Endothelial cell of umbilical vein (primary cell): ENCODE measurements at regions not wholly inside any gene's neighbourhood (a gene's known extent, or its start where the extent isn't known, plus 50 kb on each side); places are given as distances from the start of the nearest gene placed in this dataset.

Experiments
- BruUV-seq: library from RNA; stranded (reverse); fragments of 400-500 nt; replicated peaks from 2 replicates; lab custom pipeline; 2021; lab: Mats Ljungman, UMichigan
- CTCF ChIA-PET: fragments of 300-600, 350-600 bp; sonication (Branson Sonifier 250); formaldehyde crosslinking; loops from one replicate; lab custom pipeline; 2021; ENCODE audit warnings: antibody characterized with exemption, inconsistent platforms; lab: Charles Lee
- POLR2A ChIA-PET: fragments of 300-600, 350-600 bp; sonication (Branson Sonifier 250); formaldehyde crosslinking; loops from one replicate; lab custom pipeline; 2021; ENCODE audit warnings: antibody characterized with exemption, inconsistent platforms; lab: Charles Lee
- DNase-seq: peaks from one replicate; pipeline ENCODE4 v3.0.0-alpha.2; 2011; ENCODE audit warnings: low read depth, low spot score
- FAIRE-seq: peaks from 2 replicates; lab custom pipeline; 2011; peaks lifted over from hg19 to GRCh38; lab: Jason Lieb, UNC
- H2AFZ ChIP-seq: 2 replicates; pipeline ENCODE4 v1.6.0; 2012; ENCODE audit warnings: low read depth, low read length, control low read depth, inconsistent platforms
- H3K27ac ChIP-seq: 2 replicates; pipeline ENCODE4 v1.5.1; 2011; ENCODE audit warnings: low read depth, mild to moderate bottlenecking, control low read depth, low read length, moderate library complexity; ENCODE audit not compliant: insufficient read depth
- H3K27me3 ChIP-seq, 2 experiments: 2 replicates each; pipeline versions ENCODE4 v1.6.0 to v1.6.1; 2011; ENCODE audit warnings: low read length in 2 of 2, mixed read lengths in 1 of 2; ENCODE audit not compliant: control insufficient read depth in 2 of 2, insufficient read depth in 2 of 2
- H3K36me3 ChIP-seq, 2 experiments: 2 replicates in 1 of 2; 3 replicates in 1 of 2; pipeline ENCODE4 v1.5.1; 2011; ENCODE audit warnings: low read length in 2 of 2, mild to moderate bottlenecking in 1 of 2, moderate library complexity in 1 of 2; ENCODE audit not compliant: control insufficient read depth in 2 of 2, insufficient read depth in 2 of 2; ENCODE audit errors: extremely low read depth in 1 of 2
- H3K4me1 ChIP-seq: 3 replicates; pipeline ENCODE4 v1.5.1; 2011; ENCODE audit warnings: mild to moderate bottlenecking, low read length; ENCODE audit not compliant: control insufficient read depth, insufficient read depth; ENCODE audit errors: extremely low read depth
- H3K4me2 ChIP-seq: 2 replicates; pipeline ENCODE4 v1.6.1; 2011; ENCODE audit warnings: low read length, control low read depth, mixed read lengths; ENCODE audit not compliant: insufficient read depth
- H3K4me3 ChIP-seq, 3 experiments: fragments of 200-600 bp in 1 of 3; sonication (generic), shearing (Covaris generic) in 1 of 3; replicated peaks in 1 of 3; 2 replicates each; pipeline ENCODE4 v1.5.1; 2011 to 2016; ENCODE audit warnings: control low read depth in 3 of 3, low read length in 3 of 3, mild to moderate bottlenecking in 2 of 3, inconsistent platforms in 1 of 3, low read depth in 1 of 3, moderate library complexity in 1 of 3; ENCODE audit not compliant: insufficient read depth in 1 of 3
- H3K79me2 ChIP-seq: 2 replicates; pipeline ENCODE4 v1.6.0; 2012; ENCODE audit warnings: low read length, inconsistent platforms; ENCODE audit not compliant: control insufficient read depth, insufficient read depth
- H3K9ac ChIP-seq: replicated peaks from 2 replicates; pipeline ENCODE3; 2011; ENCODE audit warnings: low read length, control low read depth; ENCODE audit not compliant: insufficient read depth; ENCODE audit errors: extremely low read depth
- H3K9me1 ChIP-seq: replicated peaks from 3 replicates; pipeline ENCODE4 v1.6.0; 2011; ENCODE audit warnings: mild to moderate bottlenecking, low read length; ENCODE audit not compliant: control insufficient read depth, insufficient read depth; ENCODE audit errors: extremely low read depth
- H3K9me3 ChIP-seq: replicated peaks from 2 replicates; pipeline ENCODE4 v1.5.1; 2012; ENCODE audit warnings: low read length, inconsistent platforms; ENCODE audit not compliant: control insufficient read depth, insufficient read depth
- H4K20me1 ChIP-seq: replicated peaks from 2 replicates; pipeline ENCODE3; 2011; ENCODE audit warnings: mild to moderate bottlenecking, low read length; ENCODE audit not compliant: control insufficient read depth, insufficient read depth; ENCODE audit errors: extremely low read depth
- EZH2 ChIP-seq: IDR thresholded peaks from 2 replicates; pipeline ENCODE4 v1.6.1; 2012; ENCODE audit warnings: borderline replicate concordance, low read depth, mild to moderate bottlenecking, moderate library complexity, low read length, inconsistent platforms; ENCODE audit not compliant: severe bottlenecking
- FOS ChIP-seq: IDR thresholded peaks from 2 replicates; pipeline ENCODE4 v1.6.1; 2011; ENCODE audit warnings: mild to moderate bottlenecking, low read length, moderate library complexity, borderline replicate concordance; ENCODE audit not compliant: insufficient read depth
- GATA2 ChIP-seq: IDR thresholded peaks from 2 replicates; pipeline ENCODE4 v1.7.0; 2011; ENCODE audit warnings: low read depth, mild to moderate bottlenecking, moderate library complexity, mixed read lengths, low read length; ENCODE audit not compliant: insufficient read length, insufficient read depth
- JUN ChIP-seq: IDR thresholded peaks from 2 replicates; pipeline ENCODE4 v1.6.1; 2011; ENCODE audit warnings: borderline replicate concordance, low read depth; ENCODE audit not compliant: insufficient read length, insufficient read depth
- MYC ChIP-seq: IDR thresholded peaks from one replicate; pipeline ENCODE4 v1.6.1; 2011; ENCODE audit warnings: mild to moderate bottlenecking, low read depth, low read length
- POLR2A ChIP-seq: IDR thresholded peaks from 2 replicates; pipeline ENCODE4 v1.6.1; 2012; ENCODE audit warnings: low read depth, mild to moderate bottlenecking, control low read depth, low read length
- POLR2AphosphoS5 ChIP-seq: IDR thresholded peaks from 2 replicates; pipeline ENCODE4 v1.6.1; 2012; ENCODE audit warnings: low read depth, mild to moderate bottlenecking, control low read depth, low read length, moderate library complexity; ENCODE audit not compliant: insufficient read depth
- dilution Hi-C: fragments of 300-500 bp; cut with MboI; formaldehyde crosslinking; loops from one replicate; pipeline ENCODE4 v1.15.0; 2019; ENCODE audit warnings: low sequenced_read_pairs; ENCODE audit not compliant: extremely low pct_ligation_motif_present
- intact Hi-C: fragments of 100-400 bp; cut with micrococcal nuclease; formaldehyde crosslinking; loops from one replicate; pipeline ENCODE4 v1.10.0; 2022
- TF ChIP-seq, protein P1 (sequence below), 2 donors: IDR thresholded peaks; 1 replicate in 1 of 2; 2 replicates in 1 of 2; pipeline ENCODE4 v1.5.1; 2011; ENCODE audit warnings: low read length in 2 of 2, mild to moderate bottlenecking in 2 of 2, moderate library complexity in 2 of 2, control low read depth in 1 of 2, inconsistent platforms in 1 of 2, low read depth in 1 of 2; ENCODE audit not compliant: insufficient read depth in 1 of 2; ENCODE audit errors: extremely low read depth in 1 of 2
- TF ChIP-seq, protein P2 (sequence below): IDR thresholded peaks from 2 replicates; pipeline ENCODE4 v1.6.1; 2011; ENCODE audit not compliant: insufficient read depth, insufficient read length

DNA sequence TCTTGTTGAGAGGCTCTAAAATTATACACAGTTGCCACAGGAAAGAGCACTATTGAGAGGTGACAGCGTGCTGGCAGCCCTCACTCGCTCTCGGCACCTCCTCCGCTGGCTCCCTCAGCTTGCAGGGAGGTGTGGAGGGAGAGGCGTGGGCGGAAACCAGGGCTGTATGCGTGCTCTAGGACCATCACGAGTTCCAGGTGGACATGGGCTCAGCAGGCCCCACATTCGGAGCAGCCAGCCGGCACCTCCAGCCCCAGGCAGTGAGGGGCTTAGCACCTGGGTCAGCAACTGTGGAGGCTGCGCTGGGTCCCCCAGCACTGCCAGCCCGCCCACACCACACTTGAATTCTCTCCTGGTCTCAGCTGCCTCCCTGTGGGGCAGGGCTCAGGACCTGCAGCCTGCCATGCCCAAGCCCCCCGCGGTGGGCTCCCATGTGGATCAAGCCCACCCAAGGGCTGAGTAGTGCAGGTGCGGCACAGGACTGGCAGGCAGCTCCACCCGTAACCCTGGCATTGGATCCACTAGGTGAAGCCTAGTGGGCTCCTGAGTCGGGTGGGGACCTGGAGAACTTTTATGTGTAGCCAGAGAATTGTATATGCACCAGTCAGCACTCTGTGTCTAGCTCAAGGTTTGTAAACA lies 460.6 kb upstream of the ALCAM start:
- Histone ChIP-seq H3K36me3 (no peaks in the 10 kb centered on the region), H2AFZ (no peak overlapping the region), H3K27ac (peak overlapping the region; percentile 18), H3K4me2 (no peak overlapping the region), H3K9me1 (no peaks in the 10 kb centered on the region), H3K79me2 (peaks cover 19% of the 10 kb centered on the region), H3K9me3 (peaks cover 3% of the 10 kb centered on the region), H3K4me1 (peaks cover 36% of the 10 kb centered on the region), H3K9ac (no peak overlapping the region), H3K4me3 (no peak overlapping the region), H4K20me1 (no peaks in the 10 kb centered on the region), H3K27me3 (no peaks in the 10 kb centered on the region)
- no peak for FAIRE-seq
- BruUV-seq: no TSS peak
- intact Hi-C loops: loop anchor here (5.0 kb wide), 1 partner anchor 611 kb away; no protein-coding TSS in a partner anchor
- no peak for DNase-seq
- POLR2A ChIA-PET: no interaction called here
- TF ChIP-seq JUN: no peak
- no peak for TF ChIP-seq MYC
- TF ChIP-seq POLR2A: no peak
- TF ChIP-seq, protein P1, sequence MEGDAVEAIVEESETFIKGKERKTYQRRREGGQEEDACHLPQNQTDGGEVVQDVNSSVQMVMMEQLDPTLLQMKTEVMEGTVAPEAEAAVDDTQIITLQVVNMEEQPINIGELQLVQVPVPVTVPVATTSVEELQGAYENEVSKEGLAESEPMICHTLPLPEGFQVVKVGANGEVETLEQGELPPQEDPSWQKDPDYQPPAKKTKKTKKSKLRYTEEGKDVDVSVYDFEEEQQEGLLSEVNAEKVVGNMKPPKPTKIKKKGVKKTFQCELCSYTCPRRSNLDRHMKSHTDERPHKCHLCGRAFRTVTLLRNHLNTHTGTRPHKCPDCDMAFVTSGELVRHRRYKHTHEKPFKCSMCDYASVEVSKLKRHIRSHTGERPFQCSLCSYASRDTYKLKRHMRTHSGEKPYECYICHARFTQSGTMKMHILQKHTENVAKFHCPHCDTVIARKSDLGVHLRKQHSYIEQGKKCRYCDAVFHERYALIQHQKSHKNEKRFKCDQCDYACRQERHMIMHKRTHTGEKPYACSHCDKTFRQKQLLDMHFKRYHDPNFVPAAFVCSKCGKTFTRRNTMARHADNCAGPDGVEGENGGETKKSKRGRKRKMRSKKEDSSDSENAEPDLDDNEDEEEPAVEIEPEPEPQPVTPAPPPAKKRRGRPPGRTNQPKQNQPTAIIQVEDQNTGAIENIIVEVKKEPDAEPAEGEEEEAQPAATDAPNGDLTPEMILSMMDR (IDR thresholded peaks at IDR 0.05; ENCODE audit: extremely low read depth in 1 of 2, insufficient read depth in 1 of 2, low read depth in 1 of 2, low read length in 2 of 2): no peak
- no peak for TF ChIP-seq POLR2AphosphoS5
- TF ChIP-seq GATA2: no peak
- TF ChIP-seq EZH2: no peak
- TF ChIP-seq, protein P2, sequence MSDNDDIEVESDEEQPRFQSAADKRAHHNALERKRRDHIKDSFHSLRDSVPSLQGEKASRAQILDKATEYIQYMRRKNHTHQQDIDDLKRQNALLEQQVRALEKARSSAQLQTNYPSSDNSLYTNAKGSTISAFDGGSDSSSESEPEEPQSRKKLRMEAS: no peak
- TF ChIP-seq FOS: no peak
- dilution Hi-C loops: no loop called here
- CTCF ChIA-PET: interaction anchor here (1.1 to 1.4 kb wide), 2 partner anchors 26 to 302 kb away, joined by 4 read pairs; no protein-coding TSS in a partner anchor
